ENCODE measurements at regions not wholly inside any gene's neighbourhood (a gene's known extent, or its start where the extent isn't known, plus 50 kb on each side); places are given as distances from the start of the nearest gene placed in this dataset.

- no peaks in the 10 kb centered on the region for H3K4me1 ChIP-seq (ENCODE audit: control insufficient read depth in 1 of 2, insufficient read depth in 2 of 2, low read length in 2 of 2)
- no peak for TF ChIP-seq CEBPB (IDR thresholded peaks at IDR 0.05; ENCODE audit: low read depth)
- no peak for TF ChIP-seq ZBTB33 (IDR thresholded peaks at IDR 0.05; ENCODE audit: extremely low read depth, insufficient replicate concordance, low read length)
- TF ChIP-seq EZH2 (IDR thresholded peaks at IDR 0.05) = no peak
- no peak for TF ChIP-seq ELF1 (IDR thresholded peaks at IDR 0.05; ENCODE audit: borderline replicate concordance, low read depth)
- no peak for TF ChIP-seq REST (IDR thresholded peaks at IDR 0.05; ENCODE audit: low read depth)
- TF ChIP-seq SP1 (IDR thresholded peaks at IDR 0.05; ENCODE audit: low read depth) = no peak
- TF ChIP-seq POLR2AphosphoS5 (IDR thresholded peaks at IDR 0.05; ENCODE audit: low read depth, low read length) = no peak
- no peak for TF ChIP-seq EGR1 (IDR thresholded peaks at IDR 0.05; ENCODE audit: low read depth)
- TF ChIP-seq SRF (IDR thresholded peaks at IDR 0.05; ENCODE audit: low read depth) = no peak
- TF ChIP-seq YY1 (IDR thresholded peaks at IDR 0.05; ENCODE audit: extremely low read depth, insufficient replicate concordance, low read depth, low read length) = no peak
- TF ChIP-seq ZFX (IDR thresholded peaks at IDR 0.05) = no peak
- TF ChIP-seq EZH2phosphoT487 (IDR thresholded peaks at IDR 0.05; ENCODE audit: borderline replicate concordance) = no peak
- TF ChIP-seq, protein P1, sequence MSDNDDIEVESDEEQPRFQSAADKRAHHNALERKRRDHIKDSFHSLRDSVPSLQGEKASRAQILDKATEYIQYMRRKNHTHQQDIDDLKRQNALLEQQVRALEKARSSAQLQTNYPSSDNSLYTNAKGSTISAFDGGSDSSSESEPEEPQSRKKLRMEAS (IDR thresholded peaks at IDR 0.05) = no peak
- no peak for TF ChIP-seq ZNF274 (IDR thresholded peaks at IDR 0.05; ENCODE audit: low read depth, low read length)
- no peak for TF ChIP-seq TCF7L2 (IDR thresholded peaks at IDR 0.05; ENCODE audit: borderline replicate concordance, extremely low read depth, insufficient read depth, insufficient read length)
- no peak for TF ChIP-seq SIN3A (IDR thresholded peaks at IDR 0.05; ENCODE audit: low read depth)
- no peak for TF ChIP-seq JUND (IDR thresholded peaks at IDR 0.05)
- no peak for TF ChIP-seq FOSL1 (IDR thresholded peaks at IDR 0.05; ENCODE audit: low read depth)
- TF ChIP-seq, protein P2, sequence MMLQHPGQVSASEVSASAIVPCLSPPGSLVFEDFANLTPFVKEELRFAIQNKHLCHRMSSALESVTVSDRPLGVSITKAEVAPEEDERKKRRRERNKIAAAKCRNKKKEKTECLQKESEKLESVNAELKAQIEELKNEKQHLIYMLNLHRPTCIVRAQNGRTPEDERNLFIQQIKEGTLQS (IDR thresholded peaks at IDR 0.05) = no peak
- TF ChIP-seq CBX3 (IDR thresholded peaks at IDR 0.05; ENCODE audit: low read depth) = no peak
- H4K20me1 ChIP-seq (ENCODE audit: insufficient read depth) = no peaks in the 10 kb centered on the region
- H2AFZ ChIP-seq (ENCODE audit: low read depth, low read length, poor library complexity, severe bottlenecking) = no peak overlapping the region
- BruUV-seq (replicated peaks) = no TSS peak
- RAD21 ChIA-PET (ENCODE audit: low non-redundant PET in 1 of 2, low total read pairs in 2 of 2, uncharacterized antibody in 2 of 2, unreplicated experiment in 2 of 2) = no interaction called here
- DNase-seq (ENCODE audit: low read depth, low spot score) (no peak), ATAC-seq (no peak)
- H3K4me2 ChIP-seq (ENCODE audit: low read length) = no peak overlapping the region
- POLR2A ChIA-PET = no interaction called here
- CTCF ChIA-PET = no interaction called here
- no peaks in the 10 kb centered on the region for H3K27me3 ChIP-seq (ENCODE audit: insufficient read depth, low read length)
- no peak overlapping the region for H3K4me3 ChIP-seq (replicated peaks in 1 of 2; ENCODE audit: low read depth in 1 of 2, low read length in 2 of 2)
- H3K9me2 ChIP-seq (ENCODE audit: insufficient read depth) = no peaks in the 10 kb centered on the region
- H3K9ac ChIP-seq (ENCODE audit: low read length) = no peak overlapping the region
- H3K36me3 ChIP-seq (ENCODE audit: control insufficient read depth in 1 of 2, insufficient read depth in 2 of 2, low read length in 2 of 2) = no peaks in the 10 kb centered on the region
- no peak overlapping the region for H3K27ac ChIP-seq (ENCODE audit: low read depth, low read length)
- H3K9me3 ChIP-seq (ENCODE audit: control insufficient read depth in 1 of 2, insufficient read depth in 1 of 2, low read depth in 1 of 2, low read length in 2 of 2) = peaks cover 0 to 3% of the 10 kb centered on the region in 2 experiments; a peak in 1 of 4 replicates
- intact Hi-C loops (cut with micrococcal nuclease) = no loop called here
- no peaks in the 10 kb centered on the region for H3K79me2 ChIP-seq (ENCODE audit: insufficient read depth, low read length)
These were observed 84.1 kb downstream of the NXPE2 start for GRCh38 chr11:114762408-114762807.

Data from HCT116 (cell line).